GM19239 (cell line): ENCODE measurements at regions not wholly inside any gene's neighbourhood (a gene's known extent, or its start where the extent isn't known, plus 50 kb on each side); places are given as distances from the start of the nearest gene placed in this dataset.
"Not testable (repeated sequence)": the region's sequence is repeated elsewhere in the genome, so short reads cannot be mapped to it uniquely, and the experiment has no call there.

Experiments used
- DNase-seq: peaks from one replicate; pipeline ENCODE4 v3.0.0; 2011; ENCODE audit warnings: low spot score; ENCODE audit not compliant: insufficient read length
- FAIRE-seq: peaks from 2 replicates; lab custom pipeline; 2011; peaks lifted over from hg19 to GRCh38; lab: Jason Lieb, UNC

DNA sequence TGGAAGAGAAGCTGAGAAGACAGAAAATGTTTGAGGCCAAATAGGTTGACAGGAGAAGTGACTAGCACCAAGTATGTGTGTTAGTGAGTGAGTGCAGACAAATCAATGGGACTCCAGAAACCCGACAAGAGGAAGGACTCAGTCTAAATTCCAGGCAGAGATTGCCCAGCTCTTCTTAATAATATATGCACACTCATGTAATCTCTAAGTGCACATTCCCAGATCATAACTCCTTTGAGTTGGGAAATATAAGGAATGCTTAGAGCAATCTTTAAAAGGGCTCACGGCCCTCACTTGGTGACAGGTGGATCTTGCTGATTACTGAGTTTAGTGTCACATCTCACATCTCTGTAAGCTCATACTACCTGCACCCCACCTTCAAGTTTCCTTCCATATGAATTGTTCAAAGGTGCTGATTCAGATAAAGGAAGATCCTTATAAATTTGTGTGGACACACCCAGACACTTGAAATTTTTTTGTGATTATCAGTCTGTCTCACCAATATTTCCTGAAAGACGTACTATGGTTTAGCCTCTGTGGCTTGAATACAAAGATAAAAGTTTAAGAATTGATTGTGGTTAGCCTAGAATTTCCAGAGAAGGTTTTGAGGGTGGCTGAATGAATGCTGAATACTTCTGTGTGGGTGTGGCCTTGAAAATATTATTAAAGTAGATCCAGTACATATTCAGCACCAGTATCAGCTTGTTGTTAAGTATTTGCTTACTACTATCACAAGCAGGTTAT is 205.1 kb upstream of the UGT8 start:
- FAIRE-seq (no peak), DNase-seq (no peak)

DNA sequence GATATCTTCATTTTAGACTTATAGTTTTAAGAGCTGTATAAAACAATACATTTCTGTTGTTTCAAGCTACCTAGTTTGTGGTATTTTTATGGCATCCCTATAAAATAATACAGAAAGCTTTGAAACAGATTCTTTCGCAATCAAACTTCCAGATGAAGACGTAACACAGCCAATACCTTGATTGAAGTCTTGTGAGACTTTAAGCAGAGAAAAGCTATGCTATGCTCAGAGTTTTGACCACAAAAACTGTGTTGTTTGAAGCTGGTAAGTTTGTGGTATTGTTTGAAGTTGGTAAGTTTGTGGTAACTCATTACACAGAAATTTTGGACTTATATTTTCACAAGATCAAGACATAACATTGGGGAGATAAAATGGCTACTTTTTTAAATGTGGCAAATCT is 201.8 kb upstream of the UGT8 start:
- DNase-seq (no peak), FAIRE-seq (no peak)

DNA sequence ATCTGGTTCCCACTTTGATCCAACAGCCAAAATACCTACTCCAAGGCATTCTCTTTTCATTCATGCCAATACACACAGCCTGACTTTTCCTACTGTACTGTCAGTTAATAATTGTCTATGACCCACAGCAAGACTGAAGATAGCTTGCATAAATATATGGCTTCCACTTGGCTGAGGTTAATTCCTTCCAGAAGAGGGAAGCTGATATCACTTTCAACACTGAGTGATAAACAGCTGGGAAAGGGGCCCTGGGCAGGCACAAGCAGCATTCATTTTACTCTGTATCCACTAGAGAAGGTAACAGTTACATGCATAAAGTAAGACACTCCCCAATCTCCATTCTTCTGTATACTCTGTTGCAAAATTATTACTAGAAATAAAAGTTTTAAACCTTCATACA is 200.2 kb upstream of the UGT8 start:
- DNase-seq (no peak), FAIRE-seq (no peak)

DNA sequence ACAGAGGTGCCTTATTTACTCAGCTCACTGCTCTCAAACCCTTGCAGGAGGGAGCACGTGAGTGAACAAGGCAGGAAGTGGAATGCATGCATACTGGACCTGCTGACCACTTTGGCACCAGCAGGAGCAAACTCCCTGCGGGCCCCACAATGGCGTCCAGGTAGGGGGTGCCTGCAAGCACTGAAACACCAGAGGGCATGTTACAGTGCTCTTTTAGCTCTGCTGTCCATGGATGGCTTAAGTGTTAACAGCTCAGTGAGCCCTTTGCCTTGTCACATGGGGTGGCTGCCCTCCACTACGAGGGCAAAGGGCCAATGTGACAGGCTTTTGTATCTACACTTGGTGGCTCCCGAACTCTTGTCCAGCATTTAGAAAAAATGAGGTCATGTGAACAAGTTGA is 199.5 kb upstream of the UGT8 start:
- FAIRE-seq, result no peak
- DNase-seq, result no peak

DNA sequence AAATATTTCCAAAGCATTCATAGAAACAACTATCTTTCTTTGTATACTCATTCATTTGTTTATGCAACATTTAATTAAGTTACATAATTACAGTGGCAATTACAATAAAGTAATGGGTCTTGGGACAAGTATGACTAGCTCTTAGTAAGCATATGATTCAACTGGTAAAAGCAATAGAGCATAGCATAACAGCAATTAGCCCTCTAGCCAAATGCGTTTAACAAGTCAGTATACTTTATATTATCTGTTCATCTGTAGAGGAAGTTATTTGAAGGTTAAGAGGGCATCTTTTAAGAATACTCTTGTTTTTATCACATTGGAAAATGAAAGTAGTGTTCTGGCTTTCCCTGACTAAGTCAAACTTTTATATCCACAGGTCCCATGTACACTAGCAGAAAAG is 198.1 kb upstream of the UGT8 start:
- DNase-seq (no peak), FAIRE-seq (no peak)

DNA sequence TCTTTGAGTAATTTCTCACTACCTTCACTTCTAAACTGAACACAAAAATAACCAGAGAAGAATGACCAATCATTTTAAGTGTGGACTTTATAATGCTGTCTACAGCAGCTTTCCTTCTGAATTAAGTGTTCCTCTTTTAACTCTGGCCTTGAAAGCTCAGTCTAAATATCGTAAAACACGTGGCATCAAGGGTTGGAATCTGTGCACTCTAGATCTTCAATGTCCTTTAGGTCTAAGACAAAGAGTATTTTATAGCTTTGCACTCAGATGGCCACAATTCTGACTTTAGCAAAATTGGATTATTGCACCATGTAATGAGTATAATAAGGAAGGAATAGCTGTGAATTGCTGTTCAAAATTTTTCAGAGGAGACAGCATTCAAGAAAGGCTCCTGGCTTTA is 197.1 kb upstream of the UGT8 start:
- no peak for FAIRE-seq
- no peak for DNase-seq

DNA sequence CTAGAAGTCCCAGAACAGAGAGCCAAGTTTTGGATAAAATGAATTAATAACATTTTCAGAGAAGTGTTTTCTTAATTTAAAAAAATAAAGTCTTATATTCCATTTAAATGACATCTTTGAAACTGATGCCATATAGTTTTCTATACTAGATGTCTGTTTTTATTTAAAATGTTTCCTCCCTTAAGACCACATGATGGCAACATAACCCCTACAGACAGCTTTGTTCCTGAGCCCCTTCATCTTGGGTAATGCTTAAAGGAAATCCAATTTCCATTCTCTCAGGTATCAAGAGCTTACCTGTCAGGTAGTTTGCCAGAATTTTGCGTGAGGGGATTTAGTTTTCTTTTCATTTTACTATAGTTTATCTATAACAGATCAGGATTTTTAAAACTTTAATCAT is 181.4 kb upstream of the UGT8 start:
- FAIRE-seq (no peak), DNase-seq (no peak)

DNA sequence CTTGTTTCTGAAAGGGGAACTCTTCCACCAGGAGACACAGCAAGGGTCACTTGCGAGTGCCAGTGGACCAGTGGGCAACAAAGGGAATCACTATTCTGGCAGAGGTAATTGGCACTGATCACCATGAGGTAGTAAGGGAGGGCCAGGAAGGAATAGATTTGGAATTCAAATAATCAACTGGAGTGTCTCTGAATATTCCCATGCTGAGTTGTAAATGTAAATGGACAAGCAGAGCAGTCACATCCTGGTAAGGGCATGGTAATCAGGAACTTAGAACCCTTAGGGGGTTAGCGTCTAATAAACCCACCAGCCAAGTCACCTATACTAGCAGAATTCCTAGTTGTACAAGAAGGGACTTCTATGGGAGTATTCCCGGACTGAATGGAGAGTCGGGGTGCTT is 178.5 kb upstream of the UGT8 start:
- FAIRE-seq, result no peak
- no peak for DNase-seq

DNA sequence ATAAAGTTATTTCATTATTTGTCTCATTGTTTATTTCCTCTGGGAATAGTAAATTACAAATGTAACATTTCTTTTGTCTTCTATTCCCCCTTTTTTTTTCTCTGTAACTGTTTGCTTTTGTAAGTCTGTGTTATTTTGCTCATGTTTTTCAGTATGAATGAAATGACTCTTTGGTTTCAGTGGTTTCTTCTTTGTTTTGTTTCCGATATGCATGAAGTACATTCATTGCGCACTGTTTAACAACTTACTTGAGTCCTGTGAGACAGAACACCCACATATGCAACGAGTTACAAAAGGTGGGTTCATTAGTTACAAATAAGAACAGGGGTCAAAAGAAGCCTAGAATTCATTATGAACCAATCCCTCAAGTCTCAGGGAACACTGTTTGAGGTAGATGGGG is 175.0 kb upstream of the UGT8 start:
- no peak for DNase-seq
- FAIRE-seq, result no peak

DNA sequence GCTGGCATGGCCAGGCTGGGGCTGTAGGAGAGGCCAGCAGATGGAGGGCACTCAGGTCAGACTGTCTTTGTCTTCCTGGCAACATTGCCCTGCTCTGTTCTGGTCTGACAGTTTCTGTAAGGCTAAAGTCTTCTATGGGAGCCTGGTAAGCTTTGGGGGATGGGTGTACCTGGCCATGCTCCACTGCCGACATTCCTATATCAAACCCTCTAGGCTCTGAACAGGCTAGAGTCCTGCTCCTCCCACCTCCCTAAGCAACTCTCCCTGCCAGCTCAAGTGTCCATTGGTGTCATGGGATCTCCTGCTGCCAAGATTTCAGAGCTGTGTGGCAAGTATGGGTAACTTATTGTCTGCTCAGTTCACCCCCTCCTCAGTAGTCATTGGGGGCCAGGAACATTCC is 163.5 kb upstream of the UGT8 start:
- FAIRE-seq, result no peak
- no peak for DNase-seq

DNA sequence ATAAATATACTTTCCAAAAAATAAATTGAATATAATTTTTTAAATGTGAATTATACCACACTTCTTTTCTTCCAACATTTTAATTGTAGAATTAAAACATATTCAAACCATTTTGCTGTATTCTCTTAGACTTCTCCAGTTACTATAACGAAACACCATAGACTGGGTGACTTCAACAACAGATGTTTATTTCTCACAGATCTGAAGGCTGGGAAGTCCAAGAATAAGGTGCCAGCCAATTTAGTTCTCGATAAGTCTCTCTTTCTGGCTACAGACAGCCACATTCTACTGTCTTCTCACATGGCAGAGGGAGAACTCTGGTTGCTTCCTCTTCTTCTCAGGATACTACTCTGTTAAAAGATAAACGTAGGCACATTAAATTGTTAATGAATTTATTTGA is 155.8 kb upstream of the UGT8 start:
- no peak for DNase-seq
- no peak for FAIRE-seq

DNA sequence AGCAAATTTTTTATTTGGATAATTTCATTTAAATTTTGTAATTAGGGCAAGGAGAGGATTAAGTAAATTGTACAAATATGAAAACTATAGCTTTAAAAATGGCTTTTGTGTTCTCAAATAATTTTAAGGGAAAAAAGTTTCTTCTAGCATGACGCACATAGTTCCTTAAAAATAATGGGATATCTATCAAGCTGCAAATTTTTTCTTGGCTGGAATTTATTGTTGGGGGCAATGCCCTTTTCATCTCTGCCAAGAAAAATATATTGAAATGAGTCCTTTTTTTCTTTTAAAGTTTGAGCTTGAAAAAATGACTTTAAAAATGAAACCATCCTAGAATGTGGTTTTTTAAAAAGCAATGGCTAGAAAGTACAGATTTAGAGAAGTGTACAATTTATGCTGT is 154.4 kb upstream of the UGT8 start:
- no peak for DNase-seq
- FAIRE-seq, result no peak

DNA sequence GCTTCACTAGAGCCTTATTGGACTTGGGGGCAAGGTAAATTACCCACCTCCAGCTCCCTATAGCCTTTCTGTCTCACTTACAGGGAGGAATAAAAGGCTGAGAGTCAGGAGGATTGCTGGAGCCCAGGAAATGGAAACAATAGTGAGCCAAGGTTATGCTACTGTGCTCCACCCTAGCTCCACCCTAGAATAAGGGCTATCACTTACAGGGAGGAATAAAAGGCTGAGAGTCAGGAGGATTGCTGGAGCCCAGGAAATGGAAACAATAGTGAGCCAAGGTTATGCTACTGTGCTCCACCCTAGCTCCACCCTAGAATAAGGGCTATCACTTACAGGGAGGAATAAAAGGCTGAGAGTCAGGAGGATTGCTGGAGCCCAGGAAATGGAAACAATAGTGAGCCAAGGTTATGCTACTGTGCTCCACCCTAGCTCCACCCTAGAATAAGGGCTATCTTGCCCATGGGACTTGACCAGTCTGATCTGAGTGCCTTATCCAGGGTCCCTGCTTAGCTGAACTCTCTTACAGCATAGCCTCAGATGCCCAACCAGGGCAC is 150.6 kb upstream of the UGT8 start:
- DNase-seq, FAIRE-seq: not testable (repeated sequence)

DNA sequence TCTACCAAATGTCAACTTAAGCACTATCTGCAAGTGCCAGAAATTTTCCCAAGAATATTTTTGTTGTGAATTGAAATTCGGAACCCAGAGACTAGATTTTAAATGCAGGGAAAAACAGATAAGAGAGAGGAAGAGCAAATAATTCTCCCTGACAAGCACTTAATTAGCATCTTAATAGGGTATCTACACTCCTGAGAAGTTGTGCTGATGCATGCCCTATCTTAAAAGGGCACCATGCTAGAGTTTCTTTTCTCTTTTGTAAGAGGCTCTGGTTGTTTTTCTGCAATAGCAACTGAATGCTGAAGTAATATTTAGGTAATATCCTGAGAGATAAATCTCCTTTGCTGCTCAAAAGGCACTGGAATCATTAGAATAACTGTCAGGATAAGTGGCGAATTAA is 139.9 kb upstream of the UGT8 start:
- DNase-seq (no peak), FAIRE-seq (no peak)

DNA sequence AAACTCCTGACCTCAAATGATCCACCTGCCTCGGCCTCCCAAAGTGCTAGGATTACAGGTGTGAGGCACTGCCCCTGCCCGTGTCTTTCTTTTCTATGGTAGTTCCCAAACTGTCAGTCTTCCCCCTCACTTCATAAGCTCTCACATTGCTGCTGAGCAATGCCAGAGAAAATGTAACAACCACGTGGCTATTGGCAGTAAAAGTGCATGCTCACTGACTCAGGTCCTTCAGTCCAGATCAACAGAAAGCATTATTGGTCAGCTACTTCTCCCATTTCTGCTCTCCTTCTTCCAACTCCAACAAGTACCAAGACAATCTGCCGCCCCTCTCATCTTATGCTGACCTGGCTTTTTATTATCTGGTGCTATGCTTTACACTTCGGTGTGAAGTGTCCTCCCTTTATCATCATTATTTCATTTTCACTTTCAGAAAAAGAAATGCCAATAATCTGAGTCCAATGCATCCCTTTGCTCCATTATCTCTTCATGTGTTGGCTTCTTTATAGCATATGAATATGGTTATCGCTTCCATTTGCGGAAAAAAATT is 133.8 kb upstream of the UGT8 start:
- DNase-seq, result no peak
- no peak for FAIRE-seq

DNA sequence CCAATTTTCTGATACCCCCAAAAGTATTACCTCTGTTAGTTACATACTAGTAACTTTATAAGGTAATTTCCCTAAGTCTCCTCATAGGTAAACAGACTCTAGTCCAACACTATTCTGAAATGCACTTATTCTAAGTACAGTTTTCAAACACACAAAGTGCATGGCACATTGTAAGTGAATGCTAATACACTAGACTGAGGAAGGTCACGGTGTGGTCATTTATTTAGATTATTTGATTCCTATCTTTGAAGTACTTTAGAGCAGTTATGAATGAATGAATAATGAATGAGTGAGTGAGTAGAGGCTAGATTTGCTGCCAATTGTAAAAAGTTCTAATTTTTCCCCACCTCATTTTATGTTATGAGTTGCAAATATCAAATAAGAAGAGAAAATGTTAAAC is 132.8 kb upstream of the UGT8 start:
- DNase-seq (no peak), FAIRE-seq (no peak)

DNA sequence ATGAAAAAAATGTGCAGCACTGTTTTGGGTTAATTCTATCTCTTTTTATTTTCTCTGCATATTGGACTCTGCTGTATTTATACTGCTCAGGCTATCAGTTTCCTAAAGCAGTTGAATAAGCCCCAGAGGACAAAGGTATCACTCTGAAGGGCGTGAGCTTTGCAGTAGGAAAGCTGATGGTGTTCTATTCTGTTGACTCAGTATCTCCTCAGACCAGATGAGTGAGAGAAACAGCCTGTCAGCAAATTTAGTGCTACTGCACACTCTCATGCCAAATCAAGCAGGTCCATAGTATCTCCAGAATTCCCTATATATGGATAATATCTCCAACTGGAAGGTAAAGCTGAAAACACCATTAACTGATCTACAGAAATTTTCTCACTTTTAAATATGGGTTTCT is 132.3 kb upstream of the UGT8 start:
- FAIRE-seq (no peak), DNase-seq (no peak)

DNA sequence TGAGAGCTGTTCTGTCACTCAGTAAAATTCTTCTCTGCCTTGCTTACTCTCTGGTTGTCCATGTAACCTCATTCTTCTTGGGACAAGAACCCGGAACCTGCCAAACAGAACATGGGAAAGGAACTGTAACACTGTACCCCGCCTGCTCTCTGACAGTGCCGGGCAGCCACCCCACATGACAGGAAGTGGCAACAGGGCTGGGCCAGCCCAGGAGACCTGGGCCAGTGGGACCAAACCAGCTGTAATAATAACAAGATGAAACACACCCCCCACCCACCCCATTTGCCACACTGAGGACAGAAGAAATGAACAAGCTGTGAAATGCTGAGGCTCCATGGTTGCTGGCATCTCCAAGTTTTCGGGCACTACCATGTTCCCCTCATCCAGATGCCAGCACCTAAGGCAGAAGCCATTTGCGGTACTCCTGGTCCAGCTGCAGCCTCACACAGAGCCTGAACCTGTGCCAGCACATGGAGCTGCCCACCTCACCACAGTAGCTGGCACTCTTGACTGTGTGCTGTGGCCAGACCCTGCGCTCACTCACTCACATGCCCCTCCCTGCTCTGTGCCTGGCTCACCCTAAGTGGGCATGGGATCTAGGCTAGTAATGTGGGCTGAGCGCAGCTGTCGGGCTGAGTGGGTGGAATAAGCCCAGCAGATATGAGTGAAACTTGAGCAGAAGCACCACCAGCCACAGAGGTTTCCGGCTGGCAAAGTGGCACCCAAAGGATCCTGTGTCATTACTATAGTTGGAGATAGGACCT is 126.2 kb upstream of the UGT8 start:
- no peak for DNase-seq
- FAIRE-seq, result no peak

DNA sequence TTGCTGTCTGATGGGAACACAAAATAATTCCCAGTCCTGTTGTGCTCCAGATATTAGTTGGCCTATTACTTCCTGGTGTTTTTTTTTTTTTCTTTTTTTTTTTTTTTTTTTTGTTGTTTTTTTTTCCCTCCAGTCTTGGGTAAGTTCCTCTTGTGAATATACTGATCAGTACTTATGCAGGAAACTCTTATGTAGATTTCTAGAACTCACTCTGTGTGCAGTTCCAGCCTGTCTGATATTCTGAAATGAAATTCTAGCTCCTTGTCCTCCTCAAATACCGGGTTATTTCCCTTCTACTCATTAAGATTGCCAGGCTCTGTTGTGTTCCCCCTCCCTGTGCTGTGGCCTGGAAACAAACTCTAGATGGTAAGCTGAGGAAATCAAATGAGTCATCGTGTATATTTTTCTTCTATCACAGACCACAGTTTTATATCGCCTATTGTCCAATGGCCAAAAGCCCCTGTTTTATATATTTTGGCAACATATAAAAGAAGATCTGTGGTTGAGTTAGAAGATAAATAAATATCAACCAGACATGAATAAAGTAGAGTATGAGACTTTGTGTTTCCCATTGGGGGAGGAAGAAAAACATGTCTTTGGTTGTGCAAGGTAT is 124.3 kb upstream of the UGT8 start:
- DNase-seq (no peak), FAIRE-seq (no peak)

DNA sequence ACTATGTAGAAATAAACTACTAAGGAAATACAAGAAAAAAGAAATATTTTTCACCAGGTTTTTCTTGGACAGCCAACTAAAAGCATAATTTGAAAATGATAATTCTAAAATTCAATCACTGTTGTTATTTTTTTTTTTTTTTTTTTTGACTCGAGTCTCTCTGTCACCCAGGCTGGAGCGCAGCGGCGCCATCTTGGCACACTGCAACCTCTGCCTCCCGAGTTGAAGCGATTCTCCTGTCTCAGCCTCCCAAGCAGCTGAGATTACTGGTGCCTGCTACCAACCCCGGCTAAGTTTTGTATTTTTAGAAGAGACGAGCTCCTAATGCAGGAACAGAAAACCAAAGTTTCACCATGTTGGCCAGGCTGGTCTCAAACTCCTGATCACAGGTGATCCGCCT is 122.3 kb upstream of the UGT8 start:
- DNase-seq, result no peak
- no peak for FAIRE-seq

DNA sequence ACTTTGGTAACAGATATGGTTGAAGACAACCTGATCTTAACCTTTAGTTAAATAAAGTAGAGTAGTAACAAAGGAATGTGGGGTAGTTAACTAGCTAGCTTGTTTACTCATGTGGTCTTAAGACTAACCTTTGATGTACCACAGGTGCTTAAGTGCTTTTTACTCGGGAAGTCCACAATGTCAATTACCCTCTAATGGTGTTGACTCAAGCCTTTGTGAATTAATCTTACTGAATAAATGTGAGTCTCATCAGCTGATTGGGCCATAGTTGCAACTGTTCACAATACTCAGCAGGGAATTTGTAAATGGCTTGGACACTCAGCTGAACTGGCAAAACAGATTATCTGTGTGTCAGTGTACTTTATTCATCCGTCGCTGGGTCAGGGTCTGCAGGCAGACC is 119.0 kb upstream of the UGT8 start:
- FAIRE-seq (no peak), DNase-seq (no peak)
